Stimulated activated CD4-positive, alpha-beta T cell treated with anti-CD3 and anti-CD28 coated beads, Interleukin-2, amount 100 ng/mL, for 48 hours (primary cell): ENCODE measurements at regions not wholly inside any gene's neighbourhood (a gene's known extent, or its start where the extent isn't known, plus 50 kb on each side); places are given as distances from the start of the nearest gene placed in this dataset.
"Not testable (repeated sequence)": the region's sequence is repeated elsewhere in the genome, so short reads cannot be mapped to it uniquely, and the experiment has no call there.

Source experiments
- DNase-seq, 2 donors: peaks; one replicate each; pipeline ENCODE4 v3.0.0-alpha.2; 2020

DNA sequence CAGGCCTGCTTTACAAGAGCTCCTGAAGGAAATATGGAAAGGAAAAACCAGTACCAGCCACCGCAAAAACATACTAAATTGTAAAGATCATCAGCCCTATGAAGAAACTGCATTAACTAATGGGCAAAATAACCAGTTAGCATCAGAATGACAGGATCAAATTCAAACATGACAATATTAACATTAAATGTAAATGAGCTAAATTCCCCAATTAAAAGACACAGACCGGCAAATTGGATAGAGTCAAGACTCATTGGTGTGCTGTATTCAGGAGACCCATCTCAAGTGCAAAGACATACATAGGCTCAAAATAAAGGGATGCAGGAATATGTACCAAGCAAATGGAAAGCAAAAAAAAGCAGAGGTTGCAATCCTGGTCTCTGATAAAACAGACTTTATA, 408.7 kb upstream of the RAB6C start:
- not testable (repeated sequence) for DNase-seq

DNA sequence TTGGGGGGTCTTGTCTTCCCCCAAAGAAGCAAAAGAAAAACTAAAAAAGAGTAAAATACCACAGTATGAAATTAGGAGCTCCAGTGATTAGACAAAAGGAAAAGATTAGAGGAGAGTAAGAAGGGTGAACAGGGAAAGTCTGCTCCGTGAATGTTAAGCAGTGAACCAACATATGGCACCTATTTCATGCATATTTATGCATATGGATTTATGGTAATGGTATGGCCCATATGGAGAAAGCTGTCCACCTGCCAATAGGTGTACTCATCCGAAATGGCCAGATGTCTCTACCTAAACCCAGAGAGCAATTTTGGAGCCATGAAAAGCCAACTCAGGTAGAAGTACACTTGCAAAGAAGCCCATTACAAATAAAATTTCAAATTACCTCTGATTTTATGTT, 404.0 kb upstream of the RAB6C start:
- no peak for DNase-seq

DNA sequence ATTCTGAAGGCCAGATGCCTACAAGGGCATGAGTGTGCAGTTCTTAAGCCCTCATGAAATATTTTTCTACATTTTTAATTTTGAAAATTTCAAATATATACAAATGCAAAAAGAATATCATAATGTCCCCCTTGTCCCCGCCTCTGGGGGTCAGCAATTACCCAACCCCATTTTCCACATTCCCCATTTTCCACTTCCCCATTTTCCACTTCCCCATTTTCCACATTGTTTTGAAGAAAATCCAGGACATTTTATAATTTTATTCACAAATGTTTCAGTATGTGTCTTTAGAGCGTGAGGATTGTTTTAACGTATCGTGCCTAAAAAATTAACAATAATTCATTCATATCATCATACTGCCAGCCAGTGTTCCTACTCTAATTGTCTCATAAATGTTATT, 403.6 kb upstream of the RAB6C start:
- no peak for DNase-seq

DNA sequence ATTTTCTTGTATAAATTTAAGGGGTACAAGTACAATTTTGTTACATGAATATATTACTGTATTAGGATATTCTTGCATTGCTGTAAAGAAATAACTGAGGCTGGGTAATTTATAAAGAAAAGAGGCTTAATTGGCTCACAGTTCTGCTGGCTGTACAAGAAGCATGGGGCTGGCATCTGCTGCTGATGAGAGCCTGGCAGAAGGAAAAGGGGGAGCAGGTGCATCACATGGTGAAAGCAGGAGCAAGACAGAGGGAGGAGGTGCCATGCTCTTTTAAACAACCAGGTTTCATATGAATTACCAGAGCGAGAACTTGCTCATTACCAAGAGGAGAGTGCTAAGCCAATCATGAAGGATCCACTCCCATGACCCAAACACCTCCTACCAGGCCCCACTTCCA, 399.5 kb upstream of the RAB6C start:
- no peak for DNase-seq

DNA sequence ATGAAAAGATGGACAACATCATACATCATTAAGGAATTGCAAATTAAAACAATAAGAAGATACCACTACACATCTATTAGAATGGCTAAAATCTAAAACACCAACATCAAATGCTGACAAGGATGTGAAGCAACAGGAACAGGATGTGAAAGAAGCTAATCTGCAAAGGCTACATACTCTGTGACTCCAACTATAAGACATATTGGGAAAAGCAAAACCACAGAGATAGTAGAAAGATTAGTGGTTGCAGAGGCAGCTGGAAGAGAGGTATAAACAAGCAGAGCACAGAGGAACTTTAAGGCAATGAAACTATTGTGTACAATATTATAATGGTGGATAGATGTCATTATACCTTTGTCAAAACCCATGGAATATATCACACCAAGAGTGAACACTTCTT, 393.7 kb upstream of the RAB6C start:
- no peak for DNase-seq

DNA sequence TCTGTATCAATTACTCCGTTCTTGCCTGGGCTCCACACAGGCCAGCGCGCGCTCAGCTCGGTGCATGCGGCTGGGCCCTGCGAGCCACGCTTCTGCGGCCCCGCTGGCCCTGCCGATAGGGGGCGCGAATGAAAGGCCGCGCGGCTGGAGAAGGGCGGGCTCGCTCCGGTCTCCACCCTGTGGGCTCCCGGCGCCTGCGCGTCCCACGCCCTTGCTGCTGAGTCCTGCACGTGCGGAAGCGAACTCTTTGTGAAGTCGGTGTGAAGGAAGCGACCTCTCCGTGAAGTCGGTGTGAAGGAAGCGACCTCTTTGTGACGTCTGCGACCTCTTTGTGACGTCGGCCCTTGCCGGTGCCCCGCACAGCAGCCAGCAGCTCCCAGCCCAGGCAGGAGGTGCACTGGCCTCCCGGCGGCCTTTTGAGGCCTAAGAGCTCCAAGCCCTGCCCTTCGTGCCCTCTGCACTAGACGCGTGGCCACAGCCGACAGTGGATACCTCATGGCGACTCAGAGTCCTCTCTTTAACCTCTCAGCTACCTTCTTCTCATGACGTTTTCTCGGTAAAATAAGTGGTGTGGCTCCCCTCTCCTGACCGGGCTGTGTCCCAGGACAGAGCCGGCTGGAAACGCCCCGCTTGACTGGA, 391.9 kb upstream of the RAB6C start:
- DNase-seq, result no peak

DNA sequence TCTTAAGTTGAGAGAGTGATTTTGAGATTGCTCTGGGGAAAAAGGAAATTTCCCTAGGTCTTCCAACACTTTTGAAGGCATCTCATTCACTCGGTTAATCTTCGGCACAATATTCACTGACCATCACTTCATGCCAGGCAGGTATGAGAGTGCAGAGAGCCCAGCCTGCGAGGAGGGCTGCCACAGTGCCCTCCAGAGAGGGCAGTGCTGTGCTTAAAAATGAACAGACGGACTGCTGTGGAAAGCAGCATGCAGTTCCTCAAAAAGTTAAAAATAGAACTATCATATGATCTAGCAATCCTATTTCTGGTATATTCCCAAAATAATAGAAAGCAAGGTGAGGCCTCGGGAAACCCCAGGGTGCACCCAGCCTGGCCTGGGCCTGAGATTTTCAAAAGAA, 374.9 kb upstream of the RAB6C start:
- DNase-seq, result no peak

DNA sequence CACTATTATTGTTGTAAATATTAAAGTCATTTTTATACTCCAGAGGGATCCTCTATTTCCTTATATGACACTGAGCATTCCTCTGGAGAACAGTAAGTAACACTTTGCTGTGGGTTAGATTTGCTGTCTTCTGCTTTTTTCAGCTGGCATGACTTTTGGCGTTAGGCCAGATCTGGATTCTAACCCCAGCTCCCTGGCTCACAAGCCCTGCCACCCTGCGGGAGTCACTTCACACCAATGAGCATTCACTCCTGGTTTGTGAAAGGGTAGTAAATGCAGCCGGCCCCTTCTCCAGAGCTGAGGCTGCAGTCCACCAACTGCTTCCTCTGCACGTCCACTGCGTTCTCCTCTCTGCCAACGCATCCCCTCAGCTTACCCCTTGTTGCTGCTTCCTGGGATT, 373.8 kb upstream of the RAB6C start:
- DNase-seq, result no peak

DNA sequence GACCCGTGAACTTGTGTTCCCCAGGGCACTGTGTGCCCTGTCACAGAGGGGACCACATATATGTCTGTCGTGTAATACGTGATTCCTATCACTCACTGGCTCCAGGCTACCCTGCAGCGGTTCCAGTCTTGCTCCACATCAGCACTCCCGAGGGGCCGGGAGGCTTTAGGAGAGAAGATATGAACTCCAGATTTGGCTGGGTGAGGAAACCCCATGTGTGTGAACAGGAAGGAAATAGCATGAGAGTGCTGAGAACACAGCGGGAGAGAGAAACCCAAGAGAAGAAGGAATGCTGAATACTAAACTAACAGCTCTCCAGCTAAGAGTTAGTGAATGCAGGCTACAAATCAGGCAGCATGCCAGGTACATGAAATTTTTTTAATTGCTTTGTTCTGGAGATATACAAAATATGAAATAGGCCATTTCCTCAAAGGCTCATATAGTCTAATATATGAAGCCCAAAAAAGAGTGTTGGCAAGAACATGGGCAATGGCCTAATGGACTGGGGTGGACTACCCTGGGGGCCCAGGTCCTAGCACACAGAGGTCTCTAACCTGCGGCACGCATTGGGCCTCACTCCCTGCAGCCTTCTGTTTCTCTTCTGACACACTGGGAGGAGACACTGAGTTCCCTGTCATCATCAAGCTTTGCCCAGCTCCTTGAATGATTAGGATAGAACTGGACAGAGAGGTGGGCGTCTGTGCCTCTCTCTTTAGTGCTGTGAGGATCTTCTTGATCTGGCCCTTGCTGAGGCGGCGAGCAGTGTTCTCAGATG, 372.8 kb upstream of the RAB6C start:
- DNase-seq, result no peak

DNA sequence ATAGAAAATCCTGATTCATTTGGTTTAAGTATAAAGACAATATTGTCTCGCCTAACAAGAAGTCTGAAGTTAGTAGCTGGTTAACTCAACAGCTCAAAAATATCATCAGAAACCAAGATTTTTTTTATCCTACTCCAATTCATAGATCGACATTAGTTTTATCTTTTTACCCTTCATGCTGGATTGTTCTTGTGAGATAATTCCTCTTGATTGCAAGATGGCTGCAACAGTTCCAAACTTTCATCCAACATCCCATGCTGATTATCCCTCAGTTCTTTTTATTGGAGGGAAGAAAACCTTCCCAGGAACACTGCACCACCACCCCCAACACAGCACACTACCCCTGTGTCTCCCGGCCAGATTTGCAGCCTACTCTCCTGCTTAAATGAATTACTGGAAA, 370.2 kb upstream of the RAB6C start:
- DNase-seq, result no peak

DNA sequence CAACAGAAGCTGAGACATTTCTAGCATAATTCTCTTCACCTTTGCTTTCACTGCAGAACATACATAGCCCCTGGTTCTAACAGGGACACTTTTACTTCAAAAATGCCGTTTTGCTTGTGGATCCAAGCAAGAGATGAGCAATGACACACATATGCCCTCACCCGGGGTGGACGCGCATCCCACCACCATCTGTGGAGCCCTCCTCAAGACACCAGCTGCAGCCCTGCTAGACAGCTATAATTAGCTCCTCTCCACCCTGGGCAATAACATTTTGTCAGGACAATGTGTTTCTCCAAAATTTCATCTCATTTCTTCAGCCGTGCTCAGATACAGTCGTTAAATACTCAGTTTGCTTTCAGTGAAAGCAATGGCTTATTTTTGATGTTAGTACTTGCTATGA, 368.7 kb upstream of the RAB6C start:
- DNase-seq, result no peak

DNA sequence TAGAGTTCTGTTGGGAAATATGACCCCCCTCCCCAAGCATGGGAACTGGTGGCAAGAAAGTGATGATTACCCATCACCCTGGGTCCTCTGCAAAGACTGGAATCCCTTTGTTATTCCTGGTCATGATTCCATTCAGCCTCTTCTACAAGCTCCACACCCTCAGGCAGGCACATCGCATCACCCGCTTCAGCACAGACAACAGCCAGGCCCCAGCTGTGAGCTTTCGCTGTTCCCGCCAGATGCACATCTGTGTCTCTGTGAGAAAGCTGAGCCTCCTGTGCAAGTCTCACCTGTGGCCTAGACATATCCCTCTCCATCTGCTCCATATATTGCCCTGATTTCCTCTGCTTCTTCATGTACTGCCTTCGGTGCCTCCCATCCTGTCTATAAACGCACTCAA, 368.0 kb upstream of the RAB6C start:
- no peak for DNase-seq

DNA sequence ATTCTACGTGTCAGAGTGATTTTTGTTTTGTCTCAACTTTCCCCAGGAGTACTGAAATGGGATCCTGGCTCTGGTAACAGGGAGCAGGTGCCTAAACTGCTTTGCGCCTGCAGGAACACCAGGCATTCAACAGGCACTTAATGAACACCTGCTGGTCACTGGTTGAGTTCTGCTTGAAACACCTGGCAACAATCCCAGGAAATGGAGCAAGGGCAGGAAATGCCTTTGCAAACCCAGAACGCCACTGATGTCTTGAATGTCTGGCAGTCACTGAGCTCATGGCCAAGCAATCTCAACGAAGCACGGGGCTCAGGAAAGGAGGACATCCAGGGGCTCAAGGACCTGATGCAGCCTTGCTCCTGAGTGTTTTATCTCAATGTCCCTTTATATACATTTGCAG, 360.0 kb upstream of the RAB6C start:
- no peak for DNase-seq

DNA sequence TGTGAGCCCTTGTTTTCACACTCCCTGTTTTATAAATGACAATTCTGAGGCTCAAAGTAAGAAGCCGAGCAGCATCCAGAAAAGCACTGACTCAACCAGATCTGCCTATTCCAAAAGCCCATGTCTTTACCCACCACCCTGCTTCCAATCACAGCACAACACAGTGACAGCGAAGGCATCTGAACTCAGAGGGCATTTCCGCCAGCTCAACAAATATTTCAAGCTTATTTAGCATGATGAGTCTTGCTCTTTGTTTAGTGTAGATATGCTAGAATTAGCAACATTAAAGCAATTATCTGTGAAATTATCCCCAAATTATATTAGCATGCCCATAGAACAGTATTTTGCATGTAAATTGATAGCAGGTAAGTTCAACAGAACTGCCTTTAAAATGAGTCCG, 359.1 kb upstream of the RAB6C start:
- DNase-seq, result no peak

DNA sequence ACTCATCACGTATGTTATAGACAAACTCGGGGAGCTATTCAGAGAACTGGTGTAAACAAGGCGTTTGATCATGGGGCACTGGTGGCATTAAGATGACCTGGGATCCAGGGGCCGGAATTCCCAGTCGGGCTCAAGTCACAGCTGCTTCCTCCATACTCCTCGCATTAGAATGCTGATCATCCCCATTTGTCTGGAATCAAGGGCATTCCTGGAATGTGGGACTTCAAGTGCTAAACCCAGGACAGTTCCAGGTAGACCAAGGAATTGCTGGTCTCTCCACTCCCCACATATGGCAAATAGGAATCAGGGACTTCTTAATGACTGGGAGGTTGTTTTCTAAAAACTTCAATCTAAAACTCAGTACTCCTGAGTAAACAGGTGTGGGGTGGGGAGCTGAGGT, 355.7 kb upstream of the RAB6C start:
- DNase-seq, result no peak

DNA sequence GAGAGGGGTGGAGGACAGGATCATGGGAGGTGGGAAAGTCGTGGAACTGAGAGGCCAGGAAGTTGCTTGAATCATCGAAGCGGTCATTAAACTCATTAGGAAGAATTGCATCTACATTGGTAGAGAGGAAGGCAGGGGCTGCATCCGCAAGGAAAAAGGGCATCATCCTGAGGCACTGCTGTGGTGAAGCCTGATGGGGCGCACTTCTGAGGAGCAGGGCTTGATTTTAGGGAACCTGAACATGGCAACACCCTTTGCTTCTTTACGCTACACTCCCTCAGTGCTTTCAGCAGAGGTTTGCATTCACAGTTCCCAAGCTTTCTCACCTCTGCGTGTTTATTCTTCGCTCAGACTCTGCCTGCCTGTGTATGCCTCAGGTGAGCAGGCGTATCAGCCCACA, 352.0 kb upstream of the RAB6C start:
- no peak for DNase-seq

DNA sequence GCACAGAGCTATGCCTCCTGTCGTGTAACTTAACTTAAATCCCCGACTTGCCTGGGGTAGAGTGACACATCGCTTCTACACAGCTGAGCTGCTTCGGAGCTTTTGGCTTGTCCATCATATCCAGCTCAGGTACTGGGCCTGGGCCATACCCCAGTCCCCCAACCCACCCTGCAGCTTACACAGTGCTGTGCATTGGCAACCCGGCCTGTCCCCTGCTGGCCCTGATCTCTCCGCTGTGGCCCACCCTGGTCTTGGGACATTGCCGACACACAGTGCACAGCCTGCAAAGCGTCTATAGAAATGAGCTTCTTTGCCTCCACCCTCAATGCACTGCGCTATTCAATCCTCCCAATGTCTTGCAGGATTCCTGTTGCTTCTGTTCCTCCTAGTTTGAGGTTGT, 342.8 kb upstream of the RAB6C start:
- no peak for DNase-seq

DNA sequence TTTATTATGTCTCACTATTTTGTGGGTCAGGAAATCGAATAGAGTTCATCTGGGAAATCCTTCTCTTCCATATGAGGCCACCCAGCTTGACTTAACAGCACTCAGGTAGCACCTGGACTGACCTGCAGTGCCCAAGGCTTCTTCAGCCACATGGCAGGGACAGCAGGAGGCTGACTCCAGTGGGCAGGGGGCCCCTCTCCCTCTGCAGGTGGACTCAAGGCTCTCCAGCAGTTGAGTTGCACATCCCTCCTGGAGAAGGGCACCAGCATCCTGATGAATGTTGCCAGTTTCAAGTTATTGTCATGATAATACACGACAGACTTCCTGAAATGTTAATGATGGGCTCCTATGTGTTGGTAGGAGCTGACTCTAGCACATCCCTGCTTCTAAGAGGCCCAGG, 338.1 kb upstream of the RAB6C start:
- DNase-seq, result no peak

DNA sequence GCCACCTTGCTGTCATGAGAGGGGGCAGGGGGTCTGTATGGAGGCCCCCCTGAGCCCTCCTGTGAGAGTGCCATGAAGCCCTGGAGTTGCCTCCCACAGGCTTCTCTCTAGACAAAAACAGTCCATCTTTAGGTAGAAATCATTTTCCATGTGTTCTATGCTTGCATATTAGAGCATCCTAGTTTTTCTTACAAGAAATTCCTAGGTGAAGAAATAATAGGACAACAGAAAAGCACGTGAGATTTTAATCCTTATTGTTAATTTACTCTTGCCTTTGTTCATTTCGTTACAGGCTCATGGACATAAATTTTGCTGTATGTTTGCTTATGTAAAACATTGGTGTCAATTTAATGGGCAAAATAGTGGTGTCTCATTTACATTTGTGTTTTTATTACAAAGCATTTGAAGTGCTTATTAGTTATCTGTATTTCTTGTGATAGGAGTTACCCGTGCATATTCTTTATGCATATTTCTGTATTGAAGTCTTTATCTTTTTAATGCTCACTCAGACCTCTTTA, 336.9 kb upstream of the RAB6C start:
- no peak for DNase-seq

DNA sequence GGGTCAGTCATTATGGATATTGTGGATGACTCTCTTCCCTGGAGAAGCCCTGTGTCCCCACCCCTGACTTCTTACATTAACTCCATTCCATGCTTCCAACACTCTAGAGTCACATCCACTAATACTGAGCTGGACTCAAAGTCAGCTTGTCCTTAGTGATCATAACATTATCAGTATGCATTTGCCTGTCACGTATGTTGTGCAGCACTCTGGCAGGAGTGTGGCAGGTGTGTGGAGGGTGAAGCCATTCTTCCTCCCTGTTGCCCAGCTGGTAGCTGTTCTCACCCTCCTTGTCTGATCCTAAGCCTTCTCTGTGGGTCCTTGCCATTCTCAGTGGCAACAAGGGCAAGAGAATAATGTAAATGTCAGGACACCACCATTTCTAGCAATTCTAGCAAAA, 334.1 kb upstream of the RAB6C start:
- DNase-seq, result no peak

DNA sequence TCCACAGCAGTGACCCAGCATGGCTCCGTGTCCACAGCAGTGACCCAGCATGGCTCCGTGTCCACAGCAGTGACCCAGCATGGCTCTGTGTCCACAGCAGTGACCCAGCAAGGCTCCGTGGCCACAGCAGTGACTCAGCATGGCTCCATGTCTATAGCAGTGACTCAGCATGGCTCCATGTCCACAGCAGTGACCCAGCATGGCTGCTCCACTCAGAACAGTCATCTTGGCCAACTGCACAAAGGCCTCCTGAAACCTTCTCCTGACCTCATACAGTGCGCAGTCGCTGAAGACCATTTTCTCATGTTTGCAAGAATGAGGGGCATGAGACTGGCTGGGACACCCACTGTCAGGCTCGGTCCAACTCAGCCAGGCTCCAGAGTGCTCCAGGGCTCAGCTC, 333.4 kb upstream of the RAB6C start:
- no peak for DNase-seq

DNA sequence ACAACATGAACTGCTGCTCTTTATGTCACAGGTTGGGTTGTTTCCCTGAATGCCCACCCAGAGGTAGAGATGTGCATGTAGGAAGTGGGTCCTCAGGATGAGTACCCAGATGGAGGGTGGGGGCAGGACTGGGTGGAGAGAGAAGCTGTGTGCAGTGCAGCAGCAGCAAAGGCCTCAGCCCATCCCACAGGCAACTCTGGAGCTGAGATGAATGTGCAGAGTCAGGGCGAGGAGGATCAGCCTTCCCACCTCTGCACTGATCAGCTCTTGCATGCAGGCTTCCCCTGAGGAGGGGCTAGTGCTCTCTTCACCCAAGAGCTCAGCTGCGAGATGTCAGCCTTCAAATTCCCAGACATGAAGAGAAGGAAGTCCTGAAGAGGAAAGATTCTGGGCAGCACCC, 326.2 kb upstream of the RAB6C start:
- DNase-seq, result no peak

DNA sequence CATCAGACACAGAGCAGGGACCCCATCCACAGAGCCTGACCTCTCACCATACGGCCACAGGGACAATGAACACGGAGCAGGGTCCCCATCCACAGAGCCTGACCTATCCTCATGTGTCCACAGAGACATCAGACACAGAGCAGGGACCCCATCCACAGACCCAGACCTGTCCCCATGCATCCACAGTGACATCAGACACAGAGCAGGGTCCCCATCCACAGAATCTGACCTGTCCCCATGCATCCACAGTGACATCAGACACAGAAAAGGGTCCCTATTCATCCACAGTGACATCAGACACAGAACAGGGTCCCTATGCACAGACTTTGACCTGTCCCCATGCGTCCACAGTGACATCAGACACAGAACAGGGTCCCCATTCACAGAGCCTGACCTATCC, 325.1 kb upstream of the RAB6C start:
- no peak for DNase-seq

DNA sequence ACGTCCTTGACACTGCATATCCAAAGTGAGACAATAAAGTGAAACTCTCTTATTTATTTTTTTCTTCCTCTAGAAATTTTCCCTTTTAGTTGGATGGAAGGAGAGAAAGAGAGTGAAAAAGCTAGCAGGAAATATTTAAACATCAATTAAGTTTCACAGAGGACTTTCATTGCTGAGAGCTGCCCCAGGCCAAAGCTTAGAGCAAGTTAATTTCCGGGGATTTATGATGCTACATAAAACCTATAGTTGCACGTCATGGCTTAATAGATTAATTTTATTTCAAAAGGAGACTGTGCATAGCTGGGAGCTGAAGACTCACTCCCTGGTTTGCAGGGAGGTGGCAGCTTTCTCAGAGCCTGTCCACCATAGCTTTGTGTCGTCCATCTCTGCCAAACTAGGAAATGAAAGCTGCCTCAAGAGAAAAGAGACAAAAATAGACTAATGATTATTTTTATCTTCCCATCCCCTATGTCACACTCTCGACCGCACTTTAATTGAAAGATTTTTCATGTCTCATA, 323.3 kb upstream of the RAB6C start:
- no peak for DNase-seq

DNA sequence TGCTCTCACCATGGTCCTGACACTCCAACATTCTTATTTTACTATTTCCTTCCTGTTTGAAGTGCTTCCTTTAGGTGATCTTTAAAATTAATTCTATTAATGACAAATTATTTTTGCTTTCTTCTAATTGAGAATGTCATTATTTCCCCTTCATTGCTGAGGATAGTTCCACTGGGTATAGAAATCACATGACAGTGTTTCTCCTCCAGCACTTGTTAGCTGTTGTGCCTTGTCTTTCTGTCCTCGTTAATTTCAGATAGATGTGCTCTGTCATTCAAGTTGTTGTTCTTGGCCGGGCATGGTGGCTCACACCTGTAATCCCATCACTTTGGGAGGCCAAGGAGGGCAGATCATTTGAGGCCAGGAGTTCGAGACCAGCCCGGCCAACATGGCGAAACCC, 321.0 kb upstream of the RAB6C start:
- no peak for DNase-seq
